ENCODE measurements at regions not wholly inside any gene's neighbourhood (a gene's known extent, or its start where the extent isn't known, plus 50 kb on each side); places are given as distances from the start of the nearest gene placed in this dataset.
A peak's percentile ranks its signal among the peaks of the same experiment; 100 is the strongest.

- no peak for DNase-seq
These were observed 283.0 kb upstream of the ITGA1 start for GRCh38 chr5:52504584-52505240.

- DNase-seq: no peak
These were observed 270.0 kb upstream of the ITGA1 start for GRCh38 chr5:52517667-52518066.

GRCh38 chr5:52520171-52520570, 267.5 kb upstream of the ITGA1 start:
- no peak for DNase-seq

GRCh38 chr5:52521236-52521635, 266.5 kb upstream of the ITGA1 start:
- no peak for DNase-seq

GRCh38 chr5:52523701-52524100, 264.0 kb upstream of the ITGA1 start:
- no peak for DNase-seq

- no peak for DNase-seq
These were observed 256.6 kb upstream of the ITGA1 start for GRCh38 chr5:52531105-52531504.

GRCh38 chr5:52543594-52543993, 244.1 kb upstream of the ITGA1 start:
- DNase-seq: no peak

- no peak for DNase-seq
These were observed 243.0 kb upstream of the ITGA1 start for GRCh38 chr5:52544738-52545137.

- no peak for DNase-seq
These were observed 233.4 kb upstream of the ITGA1 start for GRCh38 chr5:52554293-52554692.

GRCh38 chr5:52560366-52560765, 227.3 kb upstream of the ITGA1 start:
- no peak for DNase-seq

- no peak for DNase-seq
These were observed 225.2 kb upstream of the ITGA1 start for GRCh38 chr5:52562473-52562872.

GRCh38 chr5:52564587-52564986, 223.1 kb upstream of the ITGA1 start:
- no peak for DNase-seq

GRCh38 chr5:52577546-52577945, 210.2 kb upstream of the ITGA1 start:
- DNase-seq: no peak

- no peak for DNase-seq
These were observed 208.3 kb upstream of the ITGA1 start for GRCh38 chr5:52579391-52579790.

- no peak for DNase-seq
These were observed 206.8 kb upstream of the ITGA1 start for GRCh38 chr5:52580921-52581320.

GRCh38 chr5:52582313-52582712, 205.4 kb upstream of the ITGA1 start:
- no peak for DNase-seq

GRCh38 chr5:52587131-52587530, 200.6 kb upstream of the ITGA1 start:
- no peak for DNase-seq

GRCh38 chr5:52597625-52598024, 190.1 kb upstream of the ITGA1 start:
- no peak for DNase-seq

- no peak for DNase-seq
These were observed 188.7 kb upstream of the ITGA1 start for GRCh38 chr5:52598968-52599367.

GRCh38 chr5:52603778-52604554, 183.8 kb upstream of the ITGA1 start:
- DNase-seq: no peak

GRCh38 chr5:52605317-52606313, 182.1 kb upstream of the ITGA1 start:
- no peak for DNase-seq

GRCh38 chr5:52607227-52607824, 180.4 kb upstream of the ITGA1 start:
- no peak for DNase-seq

- peak; percentile 3 for DNase-seq
These were observed 167.4 kb upstream of the ITGA1 start for GRCh38 chr5:52620315-52620714.

All from activated CD4-positive, alpha-beta T cell treated with anti-CD3 and anti-CD28 coated beads for 48 hours (primary cell).